CD4-positive, alpha-beta T cell treated with Interleukin-6 at 100 ng/mL for 8 hours (primary cell): ENCODE measurements at regions not wholly inside any gene's neighbourhood (a gene's known extent, or its start where the extent isn't known, plus 50 kb on each side); places are given as distances from the start of the nearest gene placed in this dataset.

Source experiments
- DNase-seq: peaks from one replicate; pipeline ENCODE4 v3.0.0-alpha.2; 2020; ENCODE audit warnings: mixed read lengths, low spot score

GRCh38 chrX:10047631-10048030 is 80.5 kb downstream of the CLDN34 start:
- no peak for DNase-seq

GRCh38 chrX:10048076-10048475 is 80.9 kb downstream of the CLDN34 start:
- DNase-seq, result no peak

- no peak for DNase-seq
Observed at GRCh38 chrX:10048707-10049106, 81.5 kb downstream of the CLDN34 start.

- no peak for DNase-seq
Observed at GRCh38 chrX:10049236-10049635, 82.1 kb downstream of the CLDN34 start.

GRCh38 chrX:10050481-10050880 is 83.3 kb downstream of the CLDN34 start:
- DNase-seq, result no peak

GRCh38 chrX:10051866-10052480 is 84.8 kb downstream of the CLDN34 start:
- no peak for DNase-seq

- no peak for DNase-seq
Observed at GRCh38 chrX:10052906-10053625, 85.9 kb downstream of the CLDN34 start.

GRCh38 chrX:10054396-10054795 is 87.2 kb downstream of the CLDN34 start:
- DNase-seq, result no peak

- no peak for DNase-seq
Observed at GRCh38 chrX:10055430-10055829, 88.3 kb downstream of the CLDN34 start.

GRCh38 chrX:10062352-10062751 is 94.4 kb upstream of the CLCN4 start:
- DNase-seq, result no peak

- DNase-seq, result no peak
Observed at GRCh38 chrX:10062980-10063379, 93.8 kb upstream of the CLCN4 start.

- DNase-seq, result no peak
Observed at GRCh38 chrX:10064736-10065135, 92.0 kb upstream of the CLCN4 start.

GRCh38 chrX:10070714-10071436 is 85.9 kb upstream of the CLCN4 start:
- no peak for DNase-seq

- DNase-seq, result no peak
Observed at GRCh38 chrX:10071451-10072144, 85.2 kb upstream of the CLCN4 start.

GRCh38 chrX:10072786-10073568 is 83.8 kb upstream of the CLCN4 start:
- no peak for DNase-seq

- DNase-seq, result no peak
Observed at GRCh38 chrX:10073671-10074070, 83.1 kb upstream of the CLCN4 start.

GRCh38 chrX:10074241-10074941 is 82.4 kb upstream of the CLCN4 start:
- no peak for DNase-seq

- DNase-seq, result no peak
Observed at GRCh38 chrX:10076765-10077164, 80.0 kb upstream of the CLCN4 start.

- peak; percentile 16 for DNase-seq
Observed at GRCh38 chrX:10077425-10078188, 79.2 kb upstream of the CLCN4 start.

- DNase-seq, result no peak
Observed at GRCh38 chrX:10078266-10078665, 78.5 kb upstream of the CLCN4 start.
